ENCODE measurements at regions not wholly inside any gene's neighbourhood (a gene's known extent, or its start where the extent isn't known, plus 50 kb on each side); places are given as distances from the start of the nearest gene placed in this dataset.

DNA sequence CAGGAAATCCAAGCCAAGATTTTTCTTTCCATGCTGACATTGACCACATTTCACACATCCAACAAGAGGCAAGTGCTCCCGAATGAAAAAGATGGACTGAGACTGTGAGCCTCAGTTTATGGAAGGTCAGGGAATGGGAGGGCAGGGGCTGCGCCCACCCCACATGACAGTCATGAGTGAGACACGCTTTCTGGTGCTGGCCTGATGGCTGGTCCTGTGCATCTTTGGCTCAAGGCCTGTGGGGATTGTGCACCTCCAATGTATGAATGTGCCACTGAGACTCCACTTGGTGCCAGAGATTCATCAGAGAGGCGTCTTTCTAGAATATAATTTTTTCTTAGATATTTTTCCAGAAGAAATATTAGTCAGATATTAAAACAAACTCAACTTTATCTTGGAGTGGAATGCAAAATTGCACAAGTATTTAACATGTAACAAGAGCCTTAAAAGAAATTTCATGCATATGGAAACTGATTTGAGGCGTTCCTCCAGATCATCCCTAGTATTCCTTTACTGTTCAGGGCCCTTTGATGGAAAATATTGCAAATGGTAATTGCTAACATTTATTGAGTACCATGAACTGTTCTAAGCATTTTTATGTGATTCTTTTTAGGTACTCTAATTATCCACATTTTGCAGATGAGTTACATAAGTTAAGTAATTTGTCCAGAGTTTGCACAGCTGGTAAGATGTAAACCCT, 87.3 kb upstream of the GPR45 start:
- TF ChIP-seq, protein P1, sequence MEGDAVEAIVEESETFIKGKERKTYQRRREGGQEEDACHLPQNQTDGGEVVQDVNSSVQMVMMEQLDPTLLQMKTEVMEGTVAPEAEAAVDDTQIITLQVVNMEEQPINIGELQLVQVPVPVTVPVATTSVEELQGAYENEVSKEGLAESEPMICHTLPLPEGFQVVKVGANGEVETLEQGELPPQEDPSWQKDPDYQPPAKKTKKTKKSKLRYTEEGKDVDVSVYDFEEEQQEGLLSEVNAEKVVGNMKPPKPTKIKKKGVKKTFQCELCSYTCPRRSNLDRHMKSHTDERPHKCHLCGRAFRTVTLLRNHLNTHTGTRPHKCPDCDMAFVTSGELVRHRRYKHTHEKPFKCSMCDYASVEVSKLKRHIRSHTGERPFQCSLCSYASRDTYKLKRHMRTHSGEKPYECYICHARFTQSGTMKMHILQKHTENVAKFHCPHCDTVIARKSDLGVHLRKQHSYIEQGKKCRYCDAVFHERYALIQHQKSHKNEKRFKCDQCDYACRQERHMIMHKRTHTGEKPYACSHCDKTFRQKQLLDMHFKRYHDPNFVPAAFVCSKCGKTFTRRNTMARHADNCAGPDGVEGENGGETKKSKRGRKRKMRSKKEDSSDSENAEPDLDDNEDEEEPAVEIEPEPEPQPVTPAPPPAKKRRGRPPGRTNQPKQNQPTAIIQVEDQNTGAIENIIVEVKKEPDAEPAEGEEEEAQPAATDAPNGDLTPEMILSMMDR (IDR thresholded peaks at IDR 0.05) = no peak
- TF ChIP-seq EZH2 (IDR thresholded peaks at IDR 0.05; ENCODE audit: borderline replicate concordance, insufficient read depth, low read depth, low read length, poor library complexity, severe bottlenecking) = no peak
